GM18858 (cell line): ENCODE measurements at regions not wholly inside any gene's neighbourhood (a gene's known extent, or its start where the extent isn't known, plus 50 kb on each side); places are given as distances from the start of the nearest gene placed in this dataset.

Experiments
- ATAC-seq: cut with Tn5 transposase; IDR thresholded peaks from one replicate; pipeline ENCODE4 v1.9.1; 2021; ENCODE audit not compliant: unreplicated experiment

GRCh38 chr20:39800111-39800510, 838.0 kb downstream of the DHX35 start:
- ATAC-seq, result peak; percentile 71

- no peak for ATAC-seq
Observed at GRCh38 chr20:39799366-39799965, 837.3 kb downstream of the DHX35 start.

- no peak for ATAC-seq
Observed at GRCh38 chr20:39795401-39796272, 833.5 kb downstream of the DHX35 start.

- no peak for ATAC-seq
Observed at GRCh38 chr20:39792334-39792733, 830.2 kb downstream of the DHX35 start.

- no peak for ATAC-seq
Observed at GRCh38 chr20:39789411-39789810, 827.3 kb downstream of the DHX35 start.

GRCh38 chr20:39785252-39785917, 823.2 kb downstream of the DHX35 start:
- ATAC-seq, result no peak

- no peak for ATAC-seq
Observed at GRCh38 chr20:39784693-39785092, 822.5 kb downstream of the DHX35 start.

GRCh38 chr20:39778847-39779604, 816.9 kb downstream of the DHX35 start:
- ATAC-seq, result no peak

GRCh38 chr20:39778431-39778830, 816.3 kb downstream of the DHX35 start:
- ATAC-seq, result no peak

GRCh38 chr20:39777610-39778009, 815.5 kb downstream of the DHX35 start:
- no peak for ATAC-seq

GRCh38 chr20:39775110-39775509, 813.0 kb downstream of the DHX35 start:
- no peak for ATAC-seq

- no peak for ATAC-seq
Observed at GRCh38 chr20:39773380-39774000, 811.3 kb downstream of the DHX35 start.

GRCh38 chr20:39767352-39767751, 805.2 kb downstream of the DHX35 start:
- no peak for ATAC-seq

- no peak for ATAC-seq
Observed at GRCh38 chr20:39766333-39766732, 804.2 kb downstream of the DHX35 start.

- no peak for ATAC-seq
Observed at GRCh38 chr20:39762716-39763115, 800.6 kb downstream of the DHX35 start.

GRCh38 chr20:39758876-39759275, 796.7 kb downstream of the DHX35 start:
- ATAC-seq, result no peak

GRCh38 chr20:39756828-39757227, 794.7 kb downstream of the DHX35 start:
- ATAC-seq, result no peak

GRCh38 chr20:39756369-39756768, 794.2 kb downstream of the DHX35 start:
- no peak for ATAC-seq

GRCh38 chr20:39752262-39752876, 790.2 kb downstream of the DHX35 start:
- no peak for ATAC-seq

- ATAC-seq, result no peak
Observed at GRCh38 chr20:39751557-39752137, 789.5 kb downstream of the DHX35 start.
